ENCODE measurements at regions not wholly inside any gene's neighbourhood (a gene's known extent, or its start where the extent isn't known, plus 50 kb on each side); places are given as distances from the start of the nearest gene placed in this dataset.

GRCh38 chr13:26872525-26873385 lies 112.2 kb upstream of the GPR12 start:
- TF ChIP-seq POLR2A (IDR thresholded peaks at IDR 0.05; ENCODE audit: low read length) (no peak), GATA1 (IDR thresholded peaks at IDR 0.05; ENCODE audit: low read depth, low read length) (no peak)

Measured in erythroblast (primary cell).